ENCODE measurements at regions not wholly inside any gene's neighbourhood (a gene's known extent, or its start where the extent isn't known, plus 50 kb on each side); places are given as distances from the start of the nearest gene placed in this dataset.

- TF ChIP-seq ZNF671 (CRISPR knock-in tag; IDR thresholded peaks at IDR 0.05) (no peak), ESRRA (CRISPR knock-in tag; IDR thresholded peaks at IDR 0.05; ENCODE audit: borderline replicate concordance) (no peak), OVOL2 (CRISPR knock-in tag; IDR thresholded peaks at IDR 0.05; ENCODE audit: borderline replicate concordance) (no peak), ZNF317 (CRISPR knock-in tag; IDR thresholded peaks at IDR 0.05; ENCODE audit: borderline replicate concordance, low read depth) (no peak), AFF4 (CRISPR knock-in tag; IDR thresholded peaks at IDR 0.05; ENCODE audit: borderline replicate concordance) (no peak), SP1 (CRISPR knock-in tag; conservative IDR thresholded peaks at IDR 0.05) (no peak), GTF2I (CRISPR knock-in tag; conservative IDR thresholded peaks at IDR 0.05) (no peak), ZNF423 (CRISPR knock-in tag; IDR thresholded peaks at IDR 0.05) (no peak), ZNF219 (CRISPR knock-in tag; IDR thresholded peaks at IDR 0.05; ENCODE audit: borderline replicate concordance) (no peak), FOXK1 (CRISPR knock-in tag; IDR thresholded peaks at IDR 0.05) (no peak), ARID4B (CRISPR knock-in tag; IDR thresholded peaks at IDR 0.05; ENCODE audit: borderline replicate concordance) (no peak)
- TF ChIP-seq, protein P1, sequence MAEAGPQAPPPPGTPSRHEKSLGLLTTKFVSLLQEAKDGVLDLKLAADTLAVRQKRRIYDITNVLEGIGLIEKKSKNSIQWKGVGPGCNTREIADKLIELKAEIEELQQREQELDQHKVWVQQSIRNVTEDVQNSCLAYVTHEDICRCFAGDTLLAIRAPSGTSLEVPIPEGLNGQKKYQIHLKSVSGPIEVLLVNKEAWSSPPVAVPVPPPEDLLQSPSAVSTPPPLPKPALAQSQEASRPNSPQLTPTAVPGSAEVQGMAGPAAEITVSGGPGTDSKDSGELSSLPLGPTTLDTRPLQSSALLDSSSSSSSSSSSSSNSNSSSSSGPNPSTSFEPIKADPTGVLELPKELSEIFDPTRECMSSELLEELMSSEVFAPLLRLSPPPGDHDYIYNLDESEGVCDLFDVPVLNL (CRISPR knock-in tag; IDR thresholded peaks at IDR 0.05; ENCODE audit: borderline replicate concordance, low read depth) = no peak
These were observed 226.1 kb downstream of the DSEL start (continued) for GRCh38 chr18:67290421-67290820.

GRCh38 chr18:67285583-67285982 lies 230.9 kb downstream of the DSEL start:
- H3K4me1 Mint-ChIP-seq = peaks cover 6% of the 10 kb centered on the region
- no peak for ATAC-seq

GRCh38 chr18:67282796-67283195 lies 233.7 kb downstream of the DSEL start:
- DNase-seq (ENCODE audit: low spot score) = no peak
- no peak; the same call in 1 of the 2 replicates for ATAC-seq
- Mint-ChIP-seq H3K27ac (no peak overlapping the region; the same call in 1 of the 2 replicates), H3K27me3 (ENCODE audit: low read depth) (no peaks in the 10 kb centered on the region), H3K36me3 (no peaks in the 10 kb centered on the region), H3K4me3 (no peak overlapping the region), H3K4me1 (peaks cover 6% of the 10 kb centered on the region), H3K9me3 (no peaks in the 10 kb centered on the region)
- ChIA-PET POLR2A (no interaction called here), CTCF (no interaction called here)
- TF ChIP-seq TEAD1 (CRISPR knock-in tag; IDR thresholded peaks at IDR 0.05) (no peak), ZNF281 (CRISPR knock-in tag; IDR thresholded peaks at IDR 0.05) (no peak), ETV6 (CRISPR knock-in tag; IDR thresholded peaks at IDR 0.05) (no peak)

More at GRCh38 chr18:67285583-67285982, 230.9 kb downstream of the DSEL start:
- H3K9me3 Mint-ChIP-seq = no peaks in the 10 kb centered on the region
- DNase-seq (ENCODE audit: low spot score) = no peak
- H3K27ac Mint-ChIP-seq = no peak overlapping the region
- ChIA-PET POLR2A (no interaction called here), CTCF (no interaction called here)
- TF ChIP-seq NR3C1 (CRISPR knock-in tag; conservative IDR thresholded peaks at IDR 0.05; ENCODE audit: low read depth) (no peak), FOXP1 (CRISPR knock-in tag; IDR thresholded peaks at IDR 0.05; ENCODE audit: borderline replicate concordance) (no peak)
- H3K36me3 Mint-ChIP-seq = no peaks in the 10 kb centered on the region
- no peaks in the 10 kb centered on the region for H3K27me3 Mint-ChIP-seq (ENCODE audit: low read depth)
- no peak overlapping the region for H3K4me3 Mint-ChIP-seq
